Sigmoid colon (tissue), 3 donors: ENCODE measurements at regions not wholly inside any gene's neighbourhood (a gene's known extent, or its start where the extent isn't known, plus 50 kb on each side); places are given as distances from the start of the nearest gene placed in this dataset.

ENCODE experiments used
- CTCF ChIP-seq, 4 experiments: fragments of 450-650 bp in 3 of 4; fragments of 200-600 bp in 1 of 4; IDR thresholded peaks; one replicate each; pipeline ENCODE4 v1.5.1; 2016 to 2019; ENCODE audit warnings: antibody characterized with exemption in 4 of 4, mild to moderate bottlenecking in 3 of 4, moderate library complexity in 2 of 4
- POLR2A ChIP-seq, 2 donors: fragments of 450-650 bp; IDR thresholded peaks; one replicate each; pipeline ENCODE4 v1.6.1; 2016; ENCODE audit warnings: antibody characterized with exemption in 2 of 2, mild to moderate bottlenecking in 2 of 2, moderate library complexity in 2 of 2

- TF ChIP-seq POLR2A (IDR thresholded peaks at IDR 0.05) (no peak), CTCF (IDR thresholded peaks at IDR 0.05) (no peak)
Observed at GRCh38 chr4:55249476-55249875, 96.6 kb upstream of the SRD5A3 start.
